ENCODE measurements at regions not wholly inside any gene's neighbourhood (a gene's known extent, or its start where the extent isn't known, plus 50 kb on each side); places are given as distances from the start of the nearest gene placed in this dataset.
A peak's percentile ranks its signal among the peaks of the same experiment; 100 is the strongest.

DNA sequence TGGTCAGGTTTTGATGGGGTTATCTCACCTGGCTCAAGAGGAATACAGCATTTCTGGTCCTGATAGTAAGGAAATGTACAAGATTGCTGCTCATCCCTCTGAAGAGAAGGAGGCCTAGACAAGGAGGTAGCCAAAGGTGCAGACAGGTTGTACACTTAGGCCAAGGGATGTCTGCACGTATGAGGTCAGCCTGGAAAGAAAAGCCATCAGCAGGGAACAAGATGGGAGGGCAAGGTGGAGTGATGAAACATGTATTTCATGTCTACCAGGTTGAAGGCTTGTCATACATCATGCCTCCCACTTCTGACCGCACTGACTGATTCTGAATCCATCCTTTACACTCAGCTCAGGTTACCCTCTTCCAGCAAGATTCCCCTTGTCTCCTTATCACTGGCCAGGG is 296.8 kb upstream of the VLDLR start:
- H3K27me3 ChIP-seq: no peaks in the 10 kb centered on the region
- no peaks in the 10 kb centered on the region for H3K36me3 ChIP-seq
- TF ChIP-seq, protein P1, sequence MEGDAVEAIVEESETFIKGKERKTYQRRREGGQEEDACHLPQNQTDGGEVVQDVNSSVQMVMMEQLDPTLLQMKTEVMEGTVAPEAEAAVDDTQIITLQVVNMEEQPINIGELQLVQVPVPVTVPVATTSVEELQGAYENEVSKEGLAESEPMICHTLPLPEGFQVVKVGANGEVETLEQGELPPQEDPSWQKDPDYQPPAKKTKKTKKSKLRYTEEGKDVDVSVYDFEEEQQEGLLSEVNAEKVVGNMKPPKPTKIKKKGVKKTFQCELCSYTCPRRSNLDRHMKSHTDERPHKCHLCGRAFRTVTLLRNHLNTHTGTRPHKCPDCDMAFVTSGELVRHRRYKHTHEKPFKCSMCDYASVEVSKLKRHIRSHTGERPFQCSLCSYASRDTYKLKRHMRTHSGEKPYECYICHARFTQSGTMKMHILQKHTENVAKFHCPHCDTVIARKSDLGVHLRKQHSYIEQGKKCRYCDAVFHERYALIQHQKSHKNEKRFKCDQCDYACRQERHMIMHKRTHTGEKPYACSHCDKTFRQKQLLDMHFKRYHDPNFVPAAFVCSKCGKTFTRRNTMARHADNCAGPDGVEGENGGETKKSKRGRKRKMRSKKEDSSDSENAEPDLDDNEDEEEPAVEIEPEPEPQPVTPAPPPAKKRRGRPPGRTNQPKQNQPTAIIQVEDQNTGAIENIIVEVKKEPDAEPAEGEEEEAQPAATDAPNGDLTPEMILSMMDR (IDR thresholded peaks at IDR 0.05; ENCODE audit: low read depth, low read length): no peak
- H3K9me3 ChIP-seq: no peaks in the 10 kb centered on the region
- no peaks in the 10 kb centered on the region for H3K4me1 ChIP-seq
- H3K4me3 ChIP-seq (ENCODE audit: low read depth, low read length): no peak overlapping the region
- DNase-seq: no peak

DNA sequence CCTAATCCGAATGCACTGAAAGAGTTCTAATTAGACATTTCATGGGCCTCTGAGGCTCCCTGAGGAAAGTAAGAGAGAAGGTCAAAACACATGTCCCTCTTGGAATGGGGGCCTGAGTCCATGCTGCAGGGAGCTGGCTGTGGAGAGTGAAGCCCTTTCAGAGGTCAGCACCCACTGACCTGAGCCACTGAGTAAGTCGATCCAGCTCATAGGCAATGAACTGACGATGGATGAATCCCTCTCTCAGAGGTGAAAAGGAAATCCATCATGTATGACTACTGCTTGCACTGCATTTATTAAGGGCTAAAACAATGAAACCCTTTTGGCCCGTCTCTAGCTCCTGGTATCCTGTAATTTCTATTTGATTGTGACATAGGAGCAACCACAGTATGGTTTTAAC is 288.9 kb upstream of the VLDLR start:
- no peak for DNase-seq
- Histone ChIP-seq H3K9me3 (no peaks in the 10 kb centered on the region), H3K4me3 (ENCODE audit: low read depth, low read length) (no peak overlapping the region), H3K36me3 (no peaks in the 10 kb centered on the region), H3K27me3 (no peaks in the 10 kb centered on the region), H3K4me1 (no peaks in the 10 kb centered on the region)
- TF ChIP-seq, protein P1 (IDR thresholded peaks at IDR 0.05; ENCODE audit: low read depth, low read length): no peak

DNA sequence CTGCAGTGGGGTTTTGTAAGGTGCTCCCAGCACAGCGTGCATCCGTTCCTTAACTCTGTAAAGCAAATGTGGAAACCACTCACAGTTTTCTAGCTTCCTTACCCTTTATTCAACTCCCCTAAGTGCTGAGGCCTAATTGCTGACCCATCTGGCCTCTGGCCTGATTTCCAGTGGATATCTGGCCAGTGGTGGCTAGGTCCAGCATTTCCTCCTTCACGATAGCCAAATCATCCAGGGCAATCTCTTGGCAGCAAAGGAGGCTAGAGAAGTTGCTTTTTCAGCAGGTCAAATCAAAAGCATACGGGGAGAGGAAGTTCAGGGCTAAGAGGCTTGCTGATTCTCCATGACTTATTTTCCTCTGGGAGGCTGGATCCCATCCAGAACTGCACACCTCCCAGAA is 286.3 kb upstream of the VLDLR start:
- Histone ChIP-seq H3K4me1 (no peaks in the 10 kb centered on the region), H3K4me3 (ENCODE audit: low read depth, low read length) (no peak overlapping the region), H3K27me3 (no peaks in the 10 kb centered on the region), H3K36me3 (no peaks in the 10 kb centered on the region), H3K9me3 (no peaks in the 10 kb centered on the region)
- no peak for DNase-seq
- TF ChIP-seq, protein P1 (IDR thresholded peaks at IDR 0.05; ENCODE audit: low read depth, low read length): no peak

DNA sequence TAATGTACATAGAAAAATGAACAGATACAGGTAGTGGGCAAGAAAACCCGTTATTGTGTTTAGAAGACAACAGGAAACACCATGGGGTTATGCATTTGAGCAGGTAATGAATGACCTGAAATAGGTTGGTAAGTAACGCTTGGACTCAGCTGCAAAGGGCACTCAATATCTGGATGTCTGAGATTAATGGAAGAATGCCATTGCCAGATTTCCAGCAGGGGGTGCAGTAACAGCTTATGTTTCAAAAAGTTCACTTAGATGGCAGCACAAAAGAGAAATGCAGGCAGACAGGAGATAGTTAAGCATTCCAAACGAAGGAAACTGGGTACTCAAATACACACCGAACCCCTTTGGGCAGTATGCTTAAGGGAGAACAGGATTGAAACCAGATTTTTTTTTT is 285.5 kb upstream of the VLDLR start:
- no peaks in the 10 kb centered on the region for H3K4me1 ChIP-seq
- DNase-seq: peak; percentile 21
- H3K36me3 ChIP-seq: no peaks in the 10 kb centered on the region
- H3K9me3 ChIP-seq: no peaks in the 10 kb centered on the region
- no peaks in the 10 kb centered on the region for H3K27me3 ChIP-seq
- H3K4me3 ChIP-seq (ENCODE audit: low read depth, low read length): no peak overlapping the region
- TF ChIP-seq, protein P1 (IDR thresholded peaks at IDR 0.05; ENCODE audit: low read depth, low read length): peak; percentile 61

DNA sequence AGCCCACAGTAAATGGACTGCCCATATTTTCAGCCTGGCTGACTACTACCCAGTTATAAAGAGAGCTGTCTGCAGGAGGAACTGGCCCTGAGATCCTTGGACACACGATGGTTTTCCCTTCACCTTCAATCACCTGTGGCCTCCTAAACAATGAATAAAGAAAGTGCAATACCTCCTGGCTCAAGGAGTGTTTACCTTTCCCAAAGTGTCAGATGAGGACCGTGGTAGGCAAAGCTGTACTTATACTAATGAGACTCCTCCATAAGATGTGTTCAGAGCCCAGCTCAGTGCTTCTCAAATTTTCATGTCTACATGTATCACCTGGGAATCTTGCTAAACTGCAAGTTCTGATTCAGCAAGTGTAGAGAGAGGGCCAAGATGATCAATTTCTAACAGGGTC is 284.5 kb upstream of the VLDLR start:
- Histone ChIP-seq H3K36me3 (no peaks in the 10 kb centered on the region), H3K4me1 (no peaks in the 10 kb centered on the region), H3K27me3 (no peaks in the 10 kb centered on the region), H3K4me3 (ENCODE audit: low read depth, low read length) (no peak overlapping the region), H3K9me3 (no peaks in the 10 kb centered on the region)
- TF ChIP-seq, protein P1 (IDR thresholded peaks at IDR 0.05; ENCODE audit: low read depth, low read length): no peak
- DNase-seq: no peak

DNA sequence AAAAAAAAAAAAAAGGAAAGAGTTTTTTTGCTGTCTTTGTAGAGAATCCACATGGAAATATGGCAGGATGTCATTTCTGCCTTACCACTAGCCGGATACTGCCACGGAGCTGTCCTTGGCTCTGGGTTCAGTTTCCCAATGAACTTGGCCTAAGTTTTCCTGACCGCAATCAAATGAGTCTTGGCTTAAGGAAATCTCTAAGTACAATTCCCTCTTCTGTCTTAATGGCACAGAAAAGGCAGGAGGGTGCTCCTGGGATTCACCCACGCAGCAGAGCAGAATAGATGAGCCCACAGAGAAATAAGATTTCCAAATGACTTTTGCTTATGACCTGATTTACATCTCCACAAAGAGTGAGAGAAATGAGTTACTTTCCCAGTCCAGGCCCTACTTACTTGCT is 284.0 kb upstream of the VLDLR start:
- TF ChIP-seq, protein P1 (IDR thresholded peaks at IDR 0.05; ENCODE audit: low read depth, low read length): no peak
- Histone ChIP-seq H3K4me1 (no peaks in the 10 kb centered on the region), H3K27me3 (no peaks in the 10 kb centered on the region), H3K4me3 (ENCODE audit: low read depth, low read length) (no peak overlapping the region), H3K9me3 (no peaks in the 10 kb centered on the region), H3K36me3 (no peaks in the 10 kb centered on the region)
- no peak for DNase-seq

All from BE2C (cell line).